Fibroblast of lung (primary cell): ENCODE measurements at regions not wholly inside any gene's neighbourhood (a gene's known extent, or its start where the extent isn't known, plus 50 kb on each side); places are given as distances from the start of the nearest gene placed in this dataset.

Source experiments
- CTCF ChIP-seq, 2 donors: IDR thresholded peaks in 1 of 2; conservative IDR thresholded peaks in 1 of 2; 1 replicate in 1 of 2; 2 replicates in 1 of 2; pipeline ENCODE4 v1.5.1; 2011 to 2012; ENCODE audit warnings: low read length in 2 of 2, control low read depth in 1 of 2, inconsistent platforms in 1 of 2, low read depth in 1 of 2, mild to moderate bottlenecking in 1 of 2
- EZH2 ChIP-seq: IDR thresholded peaks from 2 replicates; pipeline ENCODE4 v1.5.1; 2012; ENCODE audit warnings: low read length, control low read depth, mild to moderate bottlenecking; ENCODE audit errors: missing control alignments

GRCh38 chr14:27688841-27689444 is 1077.6 kb upstream of the FOXG1 start:
- TF ChIP-seq CTCF (conservative IDR thresholded peaks at IDR 0.05 in 1 of 2, IDR thresholded peaks at IDR 0.05 in 1 of 2; ENCODE audit: low read depth in 1 of 2, low read length in 2 of 2) (no peak), EZH2 (no peak)
